ENCODE measurements at regions not wholly inside any gene's neighbourhood (a gene's known extent, or its start where the extent isn't known, plus 50 kb on each side); places are given as distances from the start of the nearest gene placed in this dataset.

- TF ChIP-seq ZFP41 (CRISPR knock-in tag; IDR thresholded peaks at IDR 0.05; ENCODE audit: borderline replicate concordance) (no peak), ZNF501 (CRISPR knock-in tag; IDR thresholded peaks at IDR 0.05) (no peak)
Observed at GRCh38 chr12:105835580-105836241, 303.0 kb downstream of the NUAK1 start (continued).

DNA sequence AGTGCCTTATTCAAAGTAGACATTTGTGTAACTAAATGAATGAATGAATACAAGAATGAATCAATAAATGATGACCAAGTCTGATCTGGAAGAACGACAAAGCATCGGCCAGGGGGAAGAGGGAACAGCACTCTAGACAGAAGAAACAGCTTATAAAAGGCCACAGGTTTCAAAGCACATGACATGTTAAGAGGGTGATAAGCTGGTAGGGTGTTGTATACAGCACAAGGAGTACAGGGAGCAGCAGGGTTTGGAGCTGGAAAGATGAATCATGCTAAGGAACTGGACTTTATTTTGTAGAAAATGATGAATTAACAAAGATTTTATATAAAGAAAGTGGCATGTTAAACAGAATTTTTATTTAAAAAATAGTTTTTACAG, 302.5 kb downstream of the NUAK1 start:
- Histone ChIP-seq H3K79me2 (ENCODE audit: insufficient read depth, low read length) (no peaks in the 10 kb centered on the region), H3K4me1 (ENCODE audit: insufficient read depth, low read length) (no peaks in the 10 kb centered on the region), H3K4me2 (ENCODE audit: low read depth, low read length) (no peak overlapping the region), H3K36me3 (replicated peaks in 1 of 2; ENCODE audit: control insufficient read depth in 1 of 2, insufficient read depth in 2 of 2, low read length in 2 of 2) (no peaks in the 10 kb centered on the region), H3K9ac (ENCODE audit: insufficient read depth, low read depth, low read length) (no peak overlapping the region), H2AFZ (ENCODE audit: low read length) (no peak overlapping the region), H3K27me3 (ENCODE audit: control insufficient read depth in 1 of 2, insufficient read depth in 2 of 2, low read length in 2 of 2) (no peaks in the 10 kb centered on the region), H3K9me3 (ENCODE audit: low read length) (no peaks in the 10 kb centered on the region), H3K27ac (ENCODE audit: extremely low read length, insufficient read depth, low read length) (no peak overlapping the region), H4K20me1 (ENCODE audit: insufficient read depth, low read length) (no peaks in the 10 kb centered on the region), H3K4me3 (replicated peaks in 1 of 3; ENCODE audit: insufficient read depth in 1 of 3, low read depth in 2 of 3, low read length in 3 of 3) (no peak overlapping the region)
- DNase-seq (ENCODE audit: low spot score) (no peak), ATAC-seq (no peak), FAIRE-seq (no peak)
- BruUV-seq (replicated peaks) = no TSS peak
- TF ChIP-seq, protein P1, sequence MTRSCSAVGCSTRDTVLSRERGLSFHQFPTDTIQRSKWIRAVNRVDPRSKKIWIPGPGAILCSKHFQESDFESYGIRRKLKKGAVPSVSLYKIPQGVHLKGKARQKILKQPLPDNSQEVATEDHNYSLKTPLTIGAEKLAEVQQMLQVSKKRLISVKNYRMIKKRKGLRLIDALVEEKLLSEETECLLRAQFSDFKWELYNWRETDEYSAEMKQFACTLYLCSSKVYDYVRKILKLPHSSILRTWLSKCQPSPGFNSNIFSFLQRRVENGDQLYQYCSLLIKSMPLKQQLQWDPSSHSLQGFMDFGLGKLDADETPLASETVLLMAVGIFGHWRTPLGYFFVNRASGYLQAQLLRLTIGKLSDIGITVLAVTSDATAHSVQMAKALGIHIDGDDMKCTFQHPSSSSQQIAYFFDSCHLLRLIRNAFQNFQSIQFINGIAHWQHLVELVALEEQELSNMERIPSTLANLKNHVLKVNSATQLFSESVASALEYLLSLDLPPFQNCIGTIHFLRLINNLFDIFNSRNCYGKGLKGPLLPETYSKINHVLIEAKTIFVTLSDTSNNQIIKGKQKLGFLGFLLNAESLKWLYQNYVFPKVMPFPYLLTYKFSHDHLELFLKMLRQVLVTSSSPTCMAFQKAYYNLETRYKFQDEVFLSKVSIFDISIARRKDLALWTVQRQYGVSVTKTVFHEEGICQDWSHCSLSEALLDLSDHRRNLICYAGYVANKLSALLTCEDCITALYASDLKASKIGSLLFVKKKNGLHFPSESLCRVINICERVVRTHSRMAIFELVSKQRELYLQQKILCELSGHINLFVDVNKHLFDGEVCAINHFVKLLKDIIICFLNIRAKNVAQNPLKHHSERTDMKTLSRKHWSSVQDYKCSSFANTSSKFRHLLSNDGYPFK (CRISPR knock-in tag; IDR thresholded peaks at IDR 0.05; ENCODE audit: borderline replicate concordance) = no peak
- TF ChIP-seq, protein P2, sequence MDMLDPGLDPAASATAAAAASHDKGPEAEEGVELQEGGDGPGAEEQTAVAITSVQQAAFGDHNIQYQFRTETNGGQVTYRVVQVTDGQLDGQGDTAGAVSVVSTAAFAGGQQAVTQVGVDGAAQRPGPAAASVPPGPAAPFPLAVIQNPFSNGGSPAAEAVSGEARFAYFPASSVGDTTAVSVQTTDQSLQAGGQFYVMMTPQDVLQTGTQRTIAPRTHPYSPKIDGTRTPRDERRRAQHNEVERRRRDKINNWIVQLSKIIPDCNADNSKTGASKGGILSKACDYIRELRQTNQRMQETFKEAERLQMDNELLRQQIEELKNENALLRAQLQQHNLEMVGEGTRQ (IDR thresholded peaks at IDR 0.05; ENCODE audit: low read depth, low read length) = no peak
- TF ChIP-seq, protein P2 (CRISPR knock-in tag; IDR thresholded peaks at IDR 0.05; ENCODE audit: borderline replicate concordance) = no peak
- no peak for TF ChIP-seq SNRNP70 (IDR thresholded peaks at IDR 0.05; ENCODE audit: low read depth, low read length)
- TF ChIP-seq, protein P3, sequence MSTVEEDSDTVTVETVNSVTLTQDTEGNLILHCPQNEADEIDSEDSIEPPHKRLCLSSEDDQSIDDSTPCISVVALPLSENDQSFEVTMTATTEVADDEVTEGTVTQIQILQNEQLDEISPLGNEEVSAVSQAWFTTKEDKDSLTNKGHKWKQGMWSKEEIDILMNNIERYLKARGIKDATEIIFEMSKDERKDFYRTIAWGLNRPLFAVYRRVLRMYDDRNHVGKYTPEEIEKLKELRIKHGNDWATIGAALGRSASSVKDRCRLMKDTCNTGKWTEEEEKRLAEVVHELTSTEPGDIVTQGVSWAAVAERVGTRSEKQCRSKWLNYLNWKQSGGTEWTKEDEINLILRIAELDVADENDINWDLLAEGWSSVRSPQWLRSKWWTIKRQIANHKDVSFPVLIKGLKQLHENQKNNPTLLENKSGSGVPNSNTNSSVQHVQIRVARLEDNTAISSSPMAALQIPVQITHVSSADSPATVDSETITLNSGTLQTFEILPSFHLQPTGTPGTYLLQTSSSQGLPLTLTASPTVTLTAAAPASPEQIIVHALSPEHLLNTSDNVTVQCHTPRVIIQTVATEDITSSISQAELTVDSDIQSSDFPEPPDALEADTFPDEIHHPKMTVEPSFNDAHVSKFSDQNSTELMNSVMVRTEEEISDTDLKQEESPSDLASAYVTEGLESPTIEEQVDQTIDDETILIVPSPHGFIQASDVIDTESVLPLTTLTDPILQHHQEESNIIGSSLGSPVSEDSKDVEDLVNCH (CRISPR knock-in tag; IDR thresholded peaks at IDR 0.05) = no peak
- ChIA-PET CTCF (ENCODE audit: low intra/inter-chr PET ratio, low total read pairs) (no interaction called here), POLR2A (no interaction called here)
- WGBS (ENCODE audit: low lambda C conversion rate) = 21% methylated on average over 2 of the region's 2 CpGs
- intact Hi-C loops (cut with micrococcal nuclease; ENCODE audit: unreplicated experiment) = no loop called here
- in situ Hi-C loops (cut with HindIII; ENCODE audit: extremely low pct_ligation_motif_present, low pct_unique_long_range_greater_than_20kb) = no loop called here
